ENCODE measurements at regions not wholly inside any gene's neighbourhood (a gene's known extent, or its start where the extent isn't known, plus 50 kb on each side); places are given as distances from the start of the nearest gene placed in this dataset.

DNA sequence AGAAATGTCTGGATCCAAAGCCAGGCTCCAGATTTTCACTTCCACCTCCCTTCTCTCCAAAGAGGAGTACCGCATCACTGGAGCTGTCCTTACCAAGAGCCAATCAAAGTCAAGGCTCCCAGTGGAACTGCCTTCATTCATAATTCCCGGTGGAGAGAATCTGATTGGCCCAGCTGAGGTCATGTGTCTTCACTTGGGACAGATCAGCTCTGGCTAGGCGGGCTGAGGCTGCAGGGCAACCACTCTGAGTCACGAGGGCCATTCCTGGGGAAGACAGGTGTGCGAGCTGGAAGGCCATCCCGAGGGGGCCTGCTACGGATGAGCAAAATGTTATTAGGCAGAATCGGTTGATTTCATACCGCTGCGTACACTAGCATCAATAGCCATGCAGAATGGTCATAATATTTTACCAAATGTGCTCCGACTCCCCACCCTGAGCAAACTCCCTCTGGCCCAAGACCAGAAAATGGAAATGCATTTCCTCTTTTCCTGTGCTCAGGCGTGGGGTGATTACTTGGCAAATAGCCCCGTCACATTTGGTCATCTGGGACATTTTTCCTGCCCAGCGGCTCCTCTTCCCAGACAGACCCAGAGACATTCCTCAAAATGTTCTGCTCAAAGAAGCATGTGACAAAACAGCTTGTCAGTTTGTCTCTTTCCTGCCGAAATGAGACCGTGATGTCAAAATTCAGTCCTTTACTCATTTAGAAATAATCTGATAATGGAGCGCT is 111.1 kb downstream of the AIPL1 start:
- FAIRE-seq, result no peak

DNA sequence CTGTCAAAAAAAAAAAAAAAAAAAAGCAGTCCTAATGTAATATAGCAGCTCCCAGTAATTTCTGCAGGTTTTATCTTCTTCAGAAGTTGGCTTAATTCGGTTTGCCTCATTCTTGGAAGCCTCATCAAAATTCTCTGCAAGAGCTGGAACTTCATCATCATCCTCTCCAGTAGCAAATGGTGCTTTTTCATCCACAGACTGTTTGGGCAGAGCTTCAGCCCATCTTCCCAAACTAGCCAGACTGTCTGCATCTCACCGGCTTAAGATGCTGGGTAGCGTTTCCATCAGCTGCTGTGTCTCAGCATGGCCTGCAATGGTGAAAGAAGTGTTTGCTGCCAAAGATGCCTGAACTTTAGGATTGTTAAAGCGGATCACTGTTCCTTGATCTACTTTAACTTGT is 112.6 kb downstream of the AIPL1 start:
- no peak for FAIRE-seq

DNA sequence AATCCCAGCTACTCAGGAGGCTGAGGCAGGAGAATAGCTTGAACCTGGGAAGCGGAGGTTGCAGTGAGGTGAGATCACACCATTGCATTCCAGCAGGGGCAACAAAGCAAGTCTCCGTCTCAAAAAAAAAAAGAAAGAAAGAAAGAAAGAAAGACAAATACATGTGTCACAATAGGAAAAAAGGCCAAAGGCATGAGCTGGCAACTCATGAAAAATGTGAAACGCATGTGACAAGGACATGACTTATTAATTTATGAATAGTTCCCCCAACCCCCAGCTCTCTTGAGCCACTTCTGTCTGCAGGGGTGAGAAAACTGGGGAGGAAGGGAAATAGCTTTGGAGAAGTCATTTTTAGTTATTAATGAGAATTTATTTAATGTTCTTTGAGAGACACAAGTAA is 120.6 kb downstream of the AIPL1 start:
- no peak for FAIRE-seq

DNA sequence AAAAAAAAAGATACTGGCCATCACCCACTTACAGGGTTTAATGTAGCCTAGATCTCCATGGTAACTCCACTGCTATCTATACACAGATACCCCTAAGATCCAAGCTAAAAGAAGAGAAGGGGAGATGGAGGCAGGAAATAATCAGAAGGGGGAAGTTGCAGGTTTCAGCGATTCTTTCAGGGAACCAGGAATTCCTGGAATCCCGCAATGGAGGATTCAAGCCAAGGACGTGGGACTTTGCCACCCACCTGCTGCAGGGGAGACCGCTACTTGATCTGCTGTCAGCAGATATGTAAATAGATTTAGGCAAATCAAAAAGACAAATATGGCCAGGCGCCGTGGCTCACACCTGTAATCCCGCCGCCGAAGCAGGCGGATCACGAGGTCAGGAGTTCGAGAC is 121.1 kb downstream of the AIPL1 start:
- no peak for FAIRE-seq

DNA sequence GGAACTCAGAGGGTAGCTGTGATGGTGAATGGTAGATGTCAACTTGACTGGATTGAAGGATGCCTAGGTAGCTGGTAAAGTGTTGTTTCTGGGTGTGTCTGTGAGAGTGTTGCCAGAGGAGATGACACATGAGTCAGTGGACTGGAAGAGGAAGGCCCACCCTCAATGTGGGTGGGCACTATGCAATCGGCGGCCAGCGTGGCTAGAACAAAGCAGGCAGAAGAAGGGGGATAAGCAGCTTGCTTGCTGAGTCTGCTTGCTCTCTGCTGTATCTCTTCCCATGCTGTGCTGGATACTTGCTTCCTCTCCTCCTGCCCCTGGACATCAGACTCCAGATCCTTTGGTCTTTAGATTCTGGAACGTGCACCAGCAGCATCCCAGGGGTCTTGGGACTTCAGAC is 128.1 kb downstream of the AIPL1 start:
- no peak for FAIRE-seq

DNA sequence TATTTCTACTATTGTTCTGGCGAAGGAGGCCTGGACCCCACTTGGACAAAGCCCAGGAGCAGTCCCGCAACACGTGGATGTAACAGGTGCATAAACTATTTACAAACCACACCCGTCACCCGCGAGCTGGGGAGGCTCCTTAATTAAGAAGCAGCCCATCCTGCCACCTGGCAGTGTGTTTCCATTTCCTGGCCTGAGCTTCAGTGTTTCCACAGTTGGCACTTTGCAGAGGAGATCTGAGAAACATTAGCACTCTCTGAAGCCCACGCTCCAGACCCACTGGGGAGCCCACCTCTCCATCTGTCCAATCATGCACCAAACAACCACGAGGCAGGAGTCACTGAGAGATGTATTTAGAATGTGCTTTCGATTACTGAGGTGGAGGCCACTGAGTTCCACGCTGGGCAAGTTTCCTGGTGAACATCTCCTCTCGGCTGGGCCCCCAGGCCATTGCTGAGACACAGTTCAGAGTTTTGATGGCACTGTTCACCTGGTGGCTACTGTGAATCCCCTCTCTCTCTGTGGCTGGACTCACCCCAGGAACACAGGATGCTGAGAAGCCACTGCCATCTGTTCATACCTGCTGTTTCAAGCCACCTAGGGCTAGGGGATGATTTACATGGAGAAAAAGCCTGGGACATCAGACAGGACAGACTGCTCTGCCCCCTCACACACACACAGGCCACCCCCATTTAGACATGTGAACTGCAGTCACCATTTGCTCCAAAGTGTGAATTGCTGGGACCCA is 129.1 kb downstream of the AIPL1 start:
- no peak for FAIRE-seq

DNA sequence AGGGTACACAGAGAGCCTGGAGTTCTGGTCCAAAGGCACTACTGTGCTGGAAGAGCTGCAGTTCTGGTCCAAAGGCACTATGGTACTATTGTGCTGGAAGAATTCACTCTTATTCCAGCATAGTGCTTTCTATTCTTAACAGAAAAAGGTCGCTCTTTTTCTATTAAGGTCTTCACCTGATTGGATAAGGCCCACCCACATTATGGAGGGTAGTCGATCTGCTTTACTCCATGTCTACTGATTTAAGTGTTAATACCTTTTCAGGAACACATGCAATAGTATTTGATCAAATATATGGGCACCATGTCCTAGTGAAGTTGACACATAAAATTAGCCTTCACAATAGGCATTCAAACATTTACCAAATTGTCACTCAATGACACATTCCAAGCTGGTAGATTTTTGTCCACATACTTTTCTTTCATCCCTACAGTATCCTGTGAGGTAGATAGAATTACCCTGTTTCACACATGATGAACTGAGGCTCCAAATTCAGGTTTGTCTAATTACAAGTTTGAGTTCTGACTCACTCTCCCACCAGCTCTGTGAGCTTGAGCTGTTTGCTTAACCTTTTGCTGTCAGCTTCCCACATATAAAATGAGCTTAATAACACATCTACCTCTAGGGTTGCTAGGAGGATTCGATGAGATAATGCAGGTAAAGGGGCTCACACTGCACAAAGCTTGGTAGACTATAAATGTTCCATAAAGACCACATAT is 129.9 kb downstream of the AIPL1 start:
- peak; percentile 98 for FAIRE-seq

DNA sequence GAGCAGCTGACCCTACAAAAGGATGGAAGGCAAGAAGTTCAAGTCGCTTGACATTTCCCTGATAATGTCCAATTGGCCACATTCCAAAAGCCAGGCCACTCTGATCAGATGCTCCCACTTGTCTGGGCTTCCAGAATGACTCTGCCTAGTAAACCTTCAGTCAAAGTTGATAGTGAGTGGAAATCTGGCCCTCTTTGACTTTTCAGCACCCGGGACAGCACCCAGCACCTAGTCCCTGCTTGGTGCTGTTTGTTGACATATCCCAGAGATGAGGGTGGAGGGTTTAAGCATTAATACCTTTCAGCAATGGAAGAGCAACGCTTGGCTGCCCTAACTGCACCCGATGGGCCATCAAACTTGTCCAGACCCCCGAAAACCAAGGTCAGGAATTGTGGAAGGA is 131.3 kb downstream of the AIPL1 start:
- no peak for FAIRE-seq

DNA sequence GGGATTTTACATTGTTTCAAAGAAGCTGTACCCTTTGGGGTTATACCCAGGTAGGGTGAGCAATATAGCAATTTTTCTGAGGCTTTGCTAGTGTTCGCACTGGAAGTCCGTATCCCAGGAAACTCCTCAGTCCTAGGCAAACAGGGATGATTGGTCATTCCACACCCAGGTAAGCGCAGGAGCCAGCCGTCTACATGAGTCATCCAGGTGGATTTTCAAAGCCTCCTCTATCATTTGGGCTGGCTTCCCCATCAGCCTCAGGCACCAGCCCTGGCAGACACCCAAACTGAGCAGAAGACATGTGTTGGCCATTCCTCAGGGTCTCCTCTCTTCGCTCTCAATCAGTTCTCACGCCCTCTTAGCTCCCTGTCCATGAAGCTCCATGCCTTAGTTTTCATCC is 135.6 kb downstream of the AIPL1 start:
- FAIRE-seq, result no peak

DNA sequence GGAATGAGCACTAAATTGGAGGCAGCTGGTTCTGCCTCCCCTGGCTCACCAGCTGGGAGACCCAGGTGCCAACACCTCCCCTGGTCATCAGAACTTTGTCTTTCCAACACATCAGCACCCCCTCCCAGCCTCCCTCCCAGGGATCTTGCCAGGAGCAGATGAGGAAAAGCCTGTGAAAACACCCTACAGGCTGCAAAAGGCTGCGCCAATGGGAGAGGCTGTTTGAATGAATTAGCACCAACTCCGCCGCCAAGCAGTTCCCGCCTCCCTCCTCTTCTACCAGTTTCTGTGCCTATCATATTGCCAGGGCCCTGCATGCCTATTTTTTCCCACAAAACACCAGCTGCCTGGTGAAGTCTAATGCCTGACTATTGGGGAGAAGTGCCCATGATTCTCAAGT is 137.0 kb downstream of the AIPL1 start:
- no peak for FAIRE-seq

DNA sequence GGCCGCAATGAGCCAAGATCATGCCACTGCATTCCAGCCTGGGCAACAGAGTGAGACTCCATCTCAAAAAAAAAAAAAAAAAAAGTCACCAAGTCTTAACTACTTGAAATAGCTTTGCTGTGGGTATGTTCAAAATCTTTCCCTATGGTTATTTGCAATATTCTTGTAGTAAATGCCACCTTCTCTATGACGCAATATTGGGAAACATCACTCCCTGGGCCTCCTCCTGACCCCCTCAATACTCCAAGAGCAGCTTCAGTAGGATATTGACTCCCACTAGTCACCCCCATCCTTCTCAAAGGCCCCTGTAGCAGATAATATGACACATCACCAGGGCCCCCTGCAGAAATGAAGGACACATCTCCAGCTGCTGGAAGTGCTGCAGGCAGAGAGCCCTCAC is 137.8 kb downstream of the AIPL1 start:
- no peak for FAIRE-seq

DNA sequence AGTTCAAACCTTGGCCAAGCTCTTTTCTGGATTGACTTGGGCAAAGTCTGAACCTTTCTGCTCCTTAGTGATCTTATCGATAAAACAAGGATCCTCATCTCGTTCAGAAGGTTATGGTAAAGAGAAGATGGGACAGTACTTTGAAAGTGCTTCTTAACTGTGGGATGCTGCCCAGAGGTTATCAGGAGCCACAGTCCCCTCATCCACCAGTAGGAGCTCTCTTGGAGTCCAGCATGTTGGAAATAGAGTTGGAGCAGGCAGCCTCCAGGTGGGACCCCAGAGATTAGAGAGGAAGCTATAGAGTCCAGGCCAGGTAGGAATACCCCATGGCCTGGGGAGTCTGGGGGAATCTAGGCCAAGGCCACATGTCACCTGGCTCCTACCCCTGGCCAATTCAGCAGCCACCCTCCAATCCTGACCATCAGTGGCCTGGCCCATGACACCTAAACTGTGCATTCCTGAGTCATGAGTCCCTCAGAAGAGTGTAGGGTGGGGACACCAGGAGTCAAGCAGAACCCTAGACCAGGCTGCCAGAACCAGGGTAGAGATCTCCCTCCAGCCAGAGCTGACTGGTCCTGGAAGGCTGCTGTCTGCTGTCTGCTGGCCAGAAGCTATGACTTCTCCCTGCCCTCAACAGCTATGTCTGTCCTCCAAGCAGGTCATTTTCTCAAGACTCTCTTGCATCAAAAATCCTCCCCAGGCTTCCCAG is 144.3 kb downstream of the AIPL1 start:
- FAIRE-seq, result no peak

DNA sequence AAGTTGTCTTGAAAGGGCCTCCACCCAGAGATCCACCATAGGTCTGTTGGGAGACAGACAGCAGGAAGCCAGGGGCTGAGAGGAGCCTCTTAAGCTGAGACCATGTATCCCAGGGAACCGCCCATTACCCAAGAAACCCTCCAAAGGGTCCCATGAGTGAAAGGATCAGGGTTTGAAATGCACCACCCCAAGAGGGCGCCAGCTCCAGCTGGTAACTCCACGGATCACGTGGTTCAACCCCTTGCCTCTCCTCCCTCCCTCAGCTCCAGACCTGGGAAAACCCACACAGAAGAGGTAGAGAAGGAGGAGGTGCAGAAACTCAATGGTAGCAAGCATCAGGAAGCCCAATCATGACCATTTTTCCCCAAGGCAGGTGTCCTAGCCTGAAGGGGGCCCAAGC is 148.7 kb downstream of the AIPL1 start:
- no peak for FAIRE-seq

DNA sequence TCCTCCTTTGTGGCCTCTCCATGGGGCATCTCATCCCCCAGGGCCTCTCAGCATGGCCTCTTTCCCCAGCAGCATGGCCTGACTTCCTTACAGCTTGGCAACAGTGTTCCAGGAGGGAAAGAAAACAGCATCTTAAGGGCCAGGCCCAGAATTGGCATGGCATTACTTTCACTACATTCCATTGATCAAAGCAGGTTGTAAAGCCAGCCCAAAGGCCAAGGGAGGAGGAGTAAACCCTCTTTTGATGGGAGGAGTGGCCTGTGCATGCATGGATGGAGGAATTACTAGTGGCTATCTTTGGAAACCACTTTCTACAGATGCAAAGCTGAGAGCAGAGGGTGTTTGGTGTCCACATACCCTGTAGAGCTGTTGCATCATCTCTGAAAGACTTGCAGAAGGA is 149.4 kb downstream of the AIPL1 start:
- no peak for FAIRE-seq

DNA sequence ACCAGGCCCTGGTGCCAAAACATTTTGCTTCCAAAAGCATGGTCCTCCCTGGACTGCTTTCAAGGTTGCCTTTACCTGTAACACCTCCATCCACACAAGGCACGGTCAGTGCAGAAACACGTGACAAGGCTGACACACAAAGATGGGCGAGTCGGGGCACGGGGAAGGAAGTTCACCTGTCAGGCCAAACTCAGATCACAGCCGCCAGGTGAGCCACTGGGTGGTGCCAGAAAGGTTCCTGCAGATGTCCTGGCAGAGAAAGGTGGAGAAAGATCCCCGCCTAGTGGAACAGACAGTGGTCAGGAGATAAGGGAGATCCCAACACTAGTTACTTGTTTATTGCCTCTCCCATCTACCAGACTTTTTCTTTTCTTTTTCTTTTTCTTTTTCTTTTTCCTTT is 155.3 kb downstream of the AIPL1 start:
- peak; percentile 78 for FAIRE-seq

DNA sequence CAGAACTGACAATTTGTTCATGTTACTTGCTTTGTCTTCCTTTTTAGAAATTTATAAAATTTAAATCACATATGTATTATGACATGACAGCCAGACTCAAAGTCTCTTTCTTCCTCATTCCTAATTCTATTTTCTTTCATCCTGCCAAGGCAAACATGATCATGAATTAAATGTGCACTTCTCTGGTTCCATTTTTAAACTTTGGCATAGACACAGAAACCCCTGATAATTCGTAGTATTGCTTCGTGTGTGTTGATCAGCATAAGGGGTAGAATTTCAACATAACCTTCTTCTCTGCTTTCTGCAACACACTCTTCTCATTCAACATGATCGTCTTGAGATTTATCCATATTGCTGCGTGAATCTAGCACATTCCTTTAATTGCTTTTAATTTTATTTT is 156.5 kb downstream of the AIPL1 start:
- FAIRE-seq, result no peak

DNA sequence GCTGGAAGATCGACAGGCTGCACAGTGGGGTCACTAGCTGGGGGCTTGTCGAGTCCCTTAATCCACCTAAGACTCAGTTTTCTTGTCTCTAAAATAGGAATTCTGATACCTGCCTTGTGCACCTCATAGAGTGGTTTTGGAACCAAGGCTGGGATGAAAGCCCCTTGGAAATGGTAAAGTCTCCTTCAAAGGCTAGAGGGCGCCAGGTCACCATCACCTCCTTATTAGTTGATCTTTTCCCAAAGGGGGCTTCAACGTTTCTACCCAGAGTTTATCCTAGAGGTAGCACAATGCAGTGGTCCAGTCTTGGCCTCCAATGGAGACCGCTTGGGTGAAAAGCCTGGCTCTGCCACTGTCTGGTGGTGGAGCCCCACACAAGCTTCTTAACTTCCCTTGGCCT is 158.2 kb downstream of the AIPL1 start:
- FAIRE-seq, result no peak

DNA sequence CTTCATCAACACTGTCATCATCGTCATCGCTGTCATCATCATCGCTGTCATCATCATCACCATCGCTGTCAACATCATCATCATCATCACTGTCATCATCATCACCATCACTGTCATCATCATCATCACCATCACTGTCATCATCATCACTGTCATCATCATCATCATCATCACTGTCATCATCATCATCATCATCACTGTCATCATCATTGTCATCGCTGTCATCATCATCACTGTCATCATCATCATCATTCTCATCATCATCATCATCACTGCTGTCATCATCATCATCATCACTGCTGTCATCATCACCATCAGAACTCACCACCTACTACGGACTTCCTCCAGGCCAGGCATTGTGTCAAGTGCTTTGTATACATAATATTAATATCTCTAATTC is 160.6 kb downstream of the AIPL1 start:
- no peak for FAIRE-seq

DNA sequence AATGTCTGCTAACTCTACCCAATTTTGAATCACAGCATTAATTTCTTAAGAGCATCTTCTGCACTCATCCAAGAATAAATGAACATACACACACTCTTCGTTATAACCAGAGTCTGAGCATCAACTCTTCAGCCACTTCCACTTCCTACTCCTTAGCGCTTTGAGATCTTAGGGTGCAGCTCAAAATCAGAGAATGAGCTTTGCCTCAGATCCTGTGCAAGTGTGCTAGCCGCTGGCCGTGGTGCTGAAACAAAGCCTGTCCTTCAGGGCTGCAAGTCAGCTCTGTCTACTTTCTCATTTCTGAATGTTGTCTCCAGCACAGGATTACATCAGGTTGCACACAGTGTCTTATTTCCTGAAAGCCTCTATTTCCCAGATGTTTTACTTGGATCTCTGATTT is 165.4 kb downstream of the AIPL1 start:
- no peak for FAIRE-seq

DNA sequence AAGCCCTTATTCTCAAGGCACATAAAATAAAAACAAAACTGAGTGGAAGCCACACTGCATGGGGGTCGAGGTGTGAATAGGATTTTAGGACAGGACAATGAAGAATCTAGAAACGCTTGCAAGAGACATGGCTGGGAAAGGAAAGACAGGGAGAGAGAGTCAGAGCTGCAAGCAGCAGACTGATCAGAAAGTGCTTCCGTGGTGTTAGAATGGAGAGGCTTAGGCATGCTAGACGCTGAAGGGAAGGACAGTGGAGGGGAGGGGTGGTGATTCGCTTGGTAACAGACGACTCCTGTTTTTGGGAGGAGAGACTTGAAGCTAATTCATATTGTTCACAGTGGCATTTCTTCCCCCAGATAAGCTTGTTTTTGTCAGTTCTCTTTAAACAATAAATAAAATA is 173.5 kb downstream of the AIPL1 start:
- FAIRE-seq, result no peak

DNA sequence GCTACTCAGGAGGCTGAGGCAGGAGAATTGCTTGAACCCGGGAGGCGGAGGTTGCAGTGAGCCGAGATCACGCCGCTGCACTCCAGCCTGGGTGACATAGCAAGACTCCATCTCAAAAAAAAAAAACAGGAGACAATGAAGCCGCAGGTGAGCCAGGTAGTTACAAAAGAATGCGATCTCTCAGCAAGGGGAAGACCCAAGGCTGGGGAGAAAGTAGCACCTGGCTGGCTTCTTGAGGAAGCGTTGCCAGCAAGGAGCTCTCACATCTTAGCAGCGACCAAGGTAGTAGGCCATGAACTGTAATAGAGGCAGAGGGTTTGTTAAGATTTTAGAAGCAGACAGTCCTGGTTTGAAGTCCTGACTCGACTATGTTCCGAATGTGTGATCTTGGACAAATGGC is 175.0 kb downstream of the AIPL1 start:
- no peak for FAIRE-seq

DNA sequence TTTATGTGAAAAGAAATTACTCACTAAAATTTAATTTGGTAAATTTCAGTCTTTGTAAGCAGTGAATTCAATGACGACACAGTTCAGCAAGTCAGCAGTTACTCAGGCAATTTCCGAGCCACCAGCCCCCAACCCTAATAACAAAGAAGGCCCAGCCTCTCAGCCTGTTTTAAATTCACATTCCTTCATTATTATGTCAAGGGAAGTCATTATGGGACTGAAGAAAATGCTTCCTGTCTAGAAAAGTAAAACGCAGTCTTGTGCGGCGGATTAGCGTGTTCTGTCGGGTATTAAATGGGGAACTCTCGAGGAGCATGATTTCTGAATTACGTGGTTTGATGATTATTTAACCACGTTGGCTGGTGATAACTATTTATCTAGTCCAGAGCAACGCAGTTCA is 177.6 kb downstream of the AIPL1 start:
- no peak for FAIRE-seq

DNA sequence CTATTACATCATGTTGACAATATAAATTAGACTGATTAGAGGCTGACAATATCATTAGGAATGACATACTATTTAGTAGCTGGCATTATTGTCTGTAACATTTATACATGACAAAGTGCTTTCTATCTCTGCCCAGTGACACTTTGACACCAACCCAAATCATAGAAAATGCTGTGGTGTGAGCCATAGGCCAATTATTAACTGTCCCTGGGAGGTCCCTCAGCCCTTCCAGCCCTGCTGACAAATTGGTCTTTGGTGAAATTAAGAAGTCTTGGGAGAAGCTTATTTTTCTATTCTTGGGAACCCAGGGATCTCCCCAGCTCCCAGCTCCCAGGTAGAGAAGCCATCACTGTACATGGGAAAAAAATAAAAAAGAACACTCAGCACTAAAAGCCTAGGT is 179.6 kb downstream of the AIPL1 start:
- no peak for FAIRE-seq

DNA sequence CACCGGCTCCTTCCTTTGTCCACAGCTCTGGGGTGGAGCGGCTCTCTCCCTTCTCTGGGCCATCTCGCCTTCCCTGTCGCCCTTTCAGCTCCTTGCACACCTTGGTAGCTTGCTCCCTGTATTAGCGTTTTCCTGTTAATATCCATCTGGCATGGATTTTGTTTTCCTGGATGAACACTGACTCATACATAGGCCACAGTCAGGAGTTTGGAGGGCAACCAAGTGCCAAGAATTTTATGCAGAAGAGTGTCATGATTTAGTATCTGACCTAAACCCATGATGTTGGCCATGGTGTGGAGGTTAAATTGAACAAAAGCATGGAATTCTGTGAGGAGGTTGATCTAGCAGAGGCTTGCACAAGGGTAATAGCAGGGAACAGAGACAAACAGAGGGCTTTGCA is 180.9 kb downstream of the AIPL1 start:
- FAIRE-seq, result no peak
